ENCODE measurements at regions not wholly inside any gene's neighbourhood (a gene's known extent, or its start where the extent isn't known, plus 50 kb on each side); places are given as distances from the start of the nearest gene placed in this dataset.

DNA sequence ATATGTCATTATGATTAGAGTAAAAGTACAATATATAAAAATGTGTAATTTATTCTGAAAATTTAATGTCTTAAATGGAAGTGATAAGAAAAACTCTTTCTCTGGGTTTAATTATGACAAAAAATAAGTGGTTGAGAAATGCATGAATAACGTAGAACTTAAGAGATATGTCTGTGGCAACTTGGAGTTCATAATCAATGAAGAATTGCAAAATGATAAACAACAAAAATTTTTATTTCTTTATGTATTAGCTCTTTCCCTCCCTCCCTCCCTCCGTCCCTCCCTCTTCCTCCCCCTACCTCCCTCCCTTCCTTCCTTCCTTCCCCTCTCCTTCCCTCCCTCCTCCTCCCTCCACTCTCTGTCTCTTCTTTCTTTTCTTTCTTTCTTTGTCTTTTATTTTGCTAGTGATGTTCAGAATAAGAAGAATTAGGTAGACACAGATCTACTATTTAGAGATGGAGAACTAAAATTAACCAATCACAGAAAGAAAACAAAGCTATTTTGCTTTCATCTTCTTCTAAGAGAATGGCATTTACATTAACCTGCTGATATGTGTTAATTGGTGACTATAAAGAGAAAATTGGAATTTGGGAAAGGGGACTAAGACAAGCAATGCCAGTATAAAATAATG, 96.3 kb upstream of the PDC start:
- Histone ChIP-seq H3K79me2 (ENCODE audit: control insufficient read depth, insufficient read depth, low read length, poor library complexity) (no peaks in the 10 kb centered on the region), H3K79me1 (ENCODE audit: low read length) (no peaks in the 10 kb centered on the region)
- no CpG with 5 or more reads among the region's 2 CpGs for WGBS (ENCODE audit: extremely low coverage, insufficient coverage, insufficient read length)

DNA sequence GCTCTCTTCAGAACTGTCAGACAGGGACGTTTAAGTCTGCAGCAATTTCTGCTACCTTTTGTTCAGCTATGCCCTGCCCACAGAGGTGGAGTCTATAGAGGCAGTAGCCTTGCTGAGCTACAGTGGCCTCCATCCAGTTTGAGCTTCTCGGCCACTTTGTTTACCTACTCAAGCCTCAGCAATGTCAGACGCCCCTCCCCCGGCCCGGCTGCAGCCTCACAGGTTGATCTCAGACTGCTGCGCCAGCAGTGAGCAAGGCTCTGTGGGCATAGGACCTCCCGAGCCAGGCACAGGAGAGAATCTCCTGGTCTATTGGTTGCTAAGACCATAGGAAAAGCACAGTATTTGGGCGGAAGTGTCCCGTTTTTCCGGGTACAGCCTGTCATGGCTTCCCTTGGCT, 89.9 kb upstream of the PDC start:
- H3K9me3 ChIP-seq (ENCODE audit: insufficient read depth, low read depth, low read length): peaks cover 4% of the 10 kb centered on the region
- H3K79me1 ChIP-seq (ENCODE audit: low read length): no peaks in the 10 kb centered on the region
- H2BK120ac ChIP-seq (ENCODE audit: insufficient read depth, low read length, poor library complexity): no peak overlapping the region
- H3K14ac ChIP-seq (ENCODE audit: low read length): no peak overlapping the region
- H2AK5ac ChIP-seq (ENCODE audit: low read length): no peak overlapping the region
- no CpG with 5 or more reads among the region's 10 CpGs for WGBS (ENCODE audit: extremely low coverage, insufficient coverage, insufficient read length)
- no peak overlapping the region for H4K12ac ChIP-seq (ENCODE audit: low read depth, low read length)
- H3K36me3 ChIP-seq (ENCODE audit: control insufficient read depth in 1 of 2, insufficient read depth in 2 of 2, low read length in 2 of 2): no peaks in the 10 kb centered on the region
- no peak overlapping the region for H4K8ac ChIP-seq (ENCODE audit: low read depth, low read length)
- no peak overlapping the region for H3K4me3 ChIP-seq (ENCODE audit: low read depth, low read length)
- no peak overlapping the region for H3K23ac ChIP-seq (ENCODE audit: low read length)
- H3K4ac ChIP-seq (ENCODE audit: low read depth, low read length): no peak overlapping the region
- no peak overlapping the region for H3K18ac ChIP-seq (ENCODE audit: low read length)
- no peak overlapping the region for H3K9ac ChIP-seq (ENCODE audit: low read length)
- no peak overlapping the region for H3K4me2 ChIP-seq (ENCODE audit: low read length)
- no peak for DNase-seq
- no peaks in the 10 kb centered on the region for H3K79me2 ChIP-seq (ENCODE audit: control insufficient read depth, insufficient read depth, low read length, poor library complexity)
- H3K4me1 ChIP-seq (ENCODE audit: control insufficient read depth in 1 of 2, insufficient read depth in 2 of 2, low read length in 2 of 2): no peaks in the 10 kb centered on the region
- no peak overlapping the region for H2AFZ ChIP-seq (ENCODE audit: insufficient read depth, low read length, poor library complexity)
- no peaks in the 10 kb centered on the region for H3K27me3 ChIP-seq (ENCODE audit: insufficient read depth, low read length)
- H3K27ac ChIP-seq (ENCODE audit: low read depth, low read length): no peak overlapping the region
- H2BK12ac ChIP-seq (ENCODE audit: low read length): no peak overlapping the region
- no peak overlapping the region for H2BK5ac ChIP-seq (ENCODE audit: low read depth, low read length, poor library complexity)
- no peak overlapping the region for H4K91ac ChIP-seq (ENCODE audit: low read depth, low read length)

More for the DNA sequence above, 96.3 kb upstream of the PDC start:
- Histone ChIP-seq H3K4me2 (ENCODE audit: low read length) (no peak overlapping the region), H3K9me3 (ENCODE audit: insufficient read depth, low read depth, low read length) (peaks cover 4% of the 10 kb centered on the region), H3K27ac (ENCODE audit: low read depth, low read length) (no peak overlapping the region), H3K4me3 (ENCODE audit: low read depth, low read length) (no peak overlapping the region), H4K91ac (ENCODE audit: low read depth, low read length) (no peak overlapping the region), H4K12ac (ENCODE audit: low read depth, low read length) (no peak overlapping the region), H2BK120ac (ENCODE audit: insufficient read depth, low read length, poor library complexity) (no peak overlapping the region), H2BK12ac (ENCODE audit: low read length) (no peak overlapping the region), H2AFZ (ENCODE audit: insufficient read depth, low read length, poor library complexity) (no peak overlapping the region), H3K4me1 (ENCODE audit: control insufficient read depth in 1 of 2, insufficient read depth in 2 of 2, low read length in 2 of 2) (no peaks in the 10 kb centered on the region), H3K27me3 (ENCODE audit: insufficient read depth, low read length) (no peaks in the 10 kb centered on the region), H2BK5ac (ENCODE audit: low read depth, low read length, poor library complexity) (no peak overlapping the region), H3K9ac (ENCODE audit: low read length) (no peak overlapping the region), H3K4ac (ENCODE audit: low read depth, low read length) (no peak overlapping the region), H3K36me3 (ENCODE audit: control insufficient read depth in 1 of 2, insufficient read depth in 2 of 2, low read length in 2 of 2) (no peaks in the 10 kb centered on the region), H2AK5ac (ENCODE audit: low read length) (no peak overlapping the region), H4K8ac (ENCODE audit: low read depth, low read length) (no peak overlapping the region), H3K14ac (ENCODE audit: low read length) (no peak overlapping the region), H3K23ac (ENCODE audit: low read length) (no peak overlapping the region), H3K18ac (ENCODE audit: low read length) (no peak overlapping the region)
- no peak for DNase-seq

DNA sequence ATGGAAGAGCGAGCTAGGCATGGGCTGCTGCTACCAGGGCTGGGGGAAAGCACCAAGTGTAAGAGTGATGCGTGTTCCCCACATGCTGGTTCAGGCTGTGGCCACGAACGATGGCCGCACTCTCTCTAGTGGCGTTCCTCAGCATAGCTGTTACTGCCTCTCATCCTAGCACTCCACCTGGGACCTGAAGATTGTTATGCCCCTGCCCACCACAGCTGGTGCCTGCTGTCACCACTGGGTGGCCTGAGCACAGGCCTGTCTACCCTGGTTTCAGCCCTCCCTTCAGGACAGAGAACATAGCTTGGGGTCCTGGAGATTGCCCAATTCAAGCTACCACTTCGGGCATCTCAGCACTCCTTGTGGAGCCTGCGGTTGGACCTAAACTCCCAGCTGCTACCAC, 80.1 kb upstream of the PDC start:
- no peak for DNase-seq
- no peak overlapping the region for H3K4ac ChIP-seq (ENCODE audit: low read depth, low read length)
- no peak overlapping the region for H4K8ac ChIP-seq (ENCODE audit: low read depth, low read length)
- H3K4me1 ChIP-seq (ENCODE audit: control insufficient read depth in 1 of 2, insufficient read depth in 2 of 2, low read length in 2 of 2): no peaks in the 10 kb centered on the region
- H3K4me2 ChIP-seq (ENCODE audit: low read length): no peak overlapping the region
- no peak overlapping the region for H3K27ac ChIP-seq (ENCODE audit: low read depth, low read length)
- H2AK5ac ChIP-seq (ENCODE audit: low read length): no peak overlapping the region
- H3K18ac ChIP-seq (ENCODE audit: low read length): no peak overlapping the region
- H2BK120ac ChIP-seq (ENCODE audit: insufficient read depth, low read length, poor library complexity): no peak overlapping the region
- H2BK5ac ChIP-seq (ENCODE audit: low read depth, low read length, poor library complexity): no peak overlapping the region
- no peaks in the 10 kb centered on the region for H3K36me3 ChIP-seq (ENCODE audit: control insufficient read depth in 1 of 2, insufficient read depth in 2 of 2, low read length in 2 of 2)
- H3K14ac ChIP-seq (ENCODE audit: low read length): no peak overlapping the region
- H4K12ac ChIP-seq (ENCODE audit: low read depth, low read length): no peak overlapping the region
- no peaks in the 10 kb centered on the region for H3K79me2 ChIP-seq (ENCODE audit: control insufficient read depth, insufficient read depth, low read length, poor library complexity)
- H3K9ac ChIP-seq (ENCODE audit: low read length): no peak overlapping the region
- WGBS (ENCODE audit: extremely low coverage, insufficient coverage, insufficient read length): no CpG with 5 or more reads among the region's 8 CpGs
- H3K79me1 ChIP-seq (ENCODE audit: low read length): no peaks in the 10 kb centered on the region
- H3K4me3 ChIP-seq (ENCODE audit: low read depth, low read length): no peak overlapping the region
- no peak overlapping the region for H4K91ac ChIP-seq (ENCODE audit: low read depth, low read length)
- no peak overlapping the region for H3K23ac ChIP-seq (ENCODE audit: low read length)
- no peaks in the 10 kb centered on the region for H3K27me3 ChIP-seq (ENCODE audit: insufficient read depth, low read length)
- no peak overlapping the region for H2BK12ac ChIP-seq (ENCODE audit: low read length)
- H2AFZ ChIP-seq (ENCODE audit: insufficient read depth, low read length, poor library complexity): no peak overlapping the region
- H3K9me3 ChIP-seq (ENCODE audit: insufficient read depth, low read depth, low read length): no peaks in the 10 kb centered on the region

DNA sequence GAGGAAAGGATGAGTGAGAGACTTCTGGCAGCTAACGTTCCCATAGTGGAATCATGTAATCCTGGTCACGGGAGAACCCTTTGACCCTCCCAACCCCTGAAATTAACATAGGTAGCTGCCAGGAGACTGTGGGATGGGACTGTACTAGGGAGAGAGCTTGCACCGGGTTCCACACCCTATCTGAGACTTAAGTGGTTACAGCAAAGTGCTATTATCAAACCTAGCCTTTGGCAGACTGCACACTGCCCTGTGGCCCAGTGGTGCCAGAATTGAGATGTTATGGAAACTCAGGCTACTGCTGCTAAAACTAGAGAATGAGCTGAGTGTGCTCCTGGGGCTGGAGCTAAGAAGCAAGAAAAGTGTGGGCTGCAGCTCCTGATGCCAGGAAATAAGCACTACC, 79.6 kb upstream of the PDC start:
- no peaks in the 10 kb centered on the region for H3K4me1 ChIP-seq (ENCODE audit: control insufficient read depth in 1 of 2, insufficient read depth in 2 of 2, low read length in 2 of 2)

More for the DNA sequence above, 79.6 kb upstream of the PDC start:
- H3K18ac ChIP-seq (ENCODE audit: low read length): no peak overlapping the region
- no peak overlapping the region for H3K23ac ChIP-seq (ENCODE audit: low read length)
- H3K79me1 ChIP-seq (ENCODE audit: low read length): no peaks in the 10 kb centered on the region
- H2AK5ac ChIP-seq (ENCODE audit: low read length): no peak overlapping the region
- no peaks in the 10 kb centered on the region for H3K9me3 ChIP-seq (ENCODE audit: insufficient read depth, low read depth, low read length)
- no peak overlapping the region for H4K8ac ChIP-seq (ENCODE audit: low read depth, low read length)
- H3K4me2 ChIP-seq (ENCODE audit: low read length): no peak overlapping the region
- H3K4ac ChIP-seq (ENCODE audit: low read depth, low read length): no peak overlapping the region
- H3K27me3 ChIP-seq (ENCODE audit: insufficient read depth, low read length): no peaks in the 10 kb centered on the region
- no peak overlapping the region for H3K14ac ChIP-seq (ENCODE audit: low read length)
- no peak overlapping the region for H2BK120ac ChIP-seq (ENCODE audit: insufficient read depth, low read length, poor library complexity)
- no peak for DNase-seq
- no peaks in the 10 kb centered on the region for H3K79me2 ChIP-seq (ENCODE audit: control insufficient read depth, insufficient read depth, low read length, poor library complexity)
- H3K9ac ChIP-seq (ENCODE audit: low read length): no peak overlapping the region
- no peak overlapping the region for H3K27ac ChIP-seq (ENCODE audit: low read depth, low read length)
- H4K12ac ChIP-seq (ENCODE audit: low read depth, low read length): no peak overlapping the region
- no CpG with 5 or more reads among the region's 3 CpGs for WGBS (ENCODE audit: extremely low coverage, insufficient coverage, insufficient read length)
- no peak overlapping the region for H4K91ac ChIP-seq (ENCODE audit: low read depth, low read length)
- H3K36me3 ChIP-seq (ENCODE audit: control insufficient read depth in 1 of 2, insufficient read depth in 2 of 2, low read length in 2 of 2): no peaks in the 10 kb centered on the region
- no peak overlapping the region for H2BK5ac ChIP-seq (ENCODE audit: low read depth, low read length, poor library complexity)
- H3K4me3 ChIP-seq (ENCODE audit: low read depth, low read length): no peak overlapping the region
- no peak overlapping the region for H2BK12ac ChIP-seq (ENCODE audit: low read length)
- H2AFZ ChIP-seq (ENCODE audit: insufficient read depth, low read length, poor library complexity): no peak overlapping the region
